ENCODE measurements at regions not wholly inside any gene's neighbourhood (a gene's known extent, or its start where the extent isn't known, plus 50 kb on each side); places are given as distances from the start of the nearest gene placed in this dataset.
"Not testable (repeated sequence)": the region's sequence is repeated elsewhere in the genome, so short reads cannot be mapped to it uniquely, and the experiment has no call there.

DNA sequence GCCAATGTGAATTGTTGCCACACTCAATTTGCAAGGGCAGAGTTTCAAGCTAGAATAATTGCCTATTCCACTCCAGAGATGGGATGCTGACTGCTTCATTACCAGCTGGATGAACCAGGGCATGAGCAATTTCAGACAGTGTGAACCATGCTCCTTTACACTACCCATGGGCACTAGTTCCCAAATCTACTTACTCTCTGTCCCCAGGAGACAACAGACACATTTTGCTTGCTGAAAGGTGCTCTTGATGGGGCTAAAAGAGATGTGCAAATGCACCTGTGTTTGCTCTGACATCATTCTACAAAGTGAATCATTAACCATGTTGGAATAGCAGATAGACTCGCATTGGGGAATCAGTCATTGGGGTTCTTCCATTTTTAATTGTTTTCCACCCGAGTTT is 522.3 kb upstream of the NUDT12 start:
- no peak for DNase-seq (ENCODE audit: low read depth)

DNA sequence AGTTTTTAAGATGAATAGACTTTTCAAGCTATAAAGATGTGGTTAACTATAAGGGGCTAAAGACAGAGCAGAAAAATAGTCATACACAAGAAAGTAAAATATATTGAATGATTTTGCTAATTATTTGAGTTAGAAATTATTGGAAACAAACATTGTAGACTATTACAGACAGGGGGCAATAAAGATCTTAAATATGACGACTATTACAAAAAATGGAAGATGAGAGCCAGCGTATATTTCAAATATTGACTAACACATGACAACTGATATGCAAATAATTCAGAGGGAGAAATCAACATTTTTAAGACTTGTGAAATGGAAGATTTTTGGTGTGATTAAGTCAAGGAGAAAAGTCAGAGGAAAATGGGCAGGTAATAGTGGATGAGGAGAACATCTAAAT is 520.2 kb upstream of the NUDT12 start:
- no peak for DNase-seq (ENCODE audit: low read depth)

DNA sequence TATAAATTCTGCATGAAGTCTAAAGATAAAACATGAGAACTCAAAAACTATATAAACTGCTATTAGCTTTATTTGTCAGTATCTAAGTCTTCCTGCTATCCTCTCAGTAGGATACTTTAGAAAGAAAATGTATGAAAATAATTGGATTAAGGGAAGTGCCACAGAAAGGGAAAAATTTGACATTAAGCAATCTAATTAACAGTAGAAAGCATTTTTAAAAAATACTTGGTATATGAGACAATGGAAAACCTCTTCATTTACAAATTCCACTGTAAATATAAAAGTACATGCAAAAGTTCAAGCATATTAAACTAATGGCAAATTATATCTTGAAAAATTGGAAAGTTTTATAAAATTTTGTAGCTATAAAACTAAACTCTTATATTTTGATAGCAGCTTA is 518.6 kb upstream of the NUDT12 start:
- no peak for DNase-seq (ENCODE audit: low read depth)

DNA sequence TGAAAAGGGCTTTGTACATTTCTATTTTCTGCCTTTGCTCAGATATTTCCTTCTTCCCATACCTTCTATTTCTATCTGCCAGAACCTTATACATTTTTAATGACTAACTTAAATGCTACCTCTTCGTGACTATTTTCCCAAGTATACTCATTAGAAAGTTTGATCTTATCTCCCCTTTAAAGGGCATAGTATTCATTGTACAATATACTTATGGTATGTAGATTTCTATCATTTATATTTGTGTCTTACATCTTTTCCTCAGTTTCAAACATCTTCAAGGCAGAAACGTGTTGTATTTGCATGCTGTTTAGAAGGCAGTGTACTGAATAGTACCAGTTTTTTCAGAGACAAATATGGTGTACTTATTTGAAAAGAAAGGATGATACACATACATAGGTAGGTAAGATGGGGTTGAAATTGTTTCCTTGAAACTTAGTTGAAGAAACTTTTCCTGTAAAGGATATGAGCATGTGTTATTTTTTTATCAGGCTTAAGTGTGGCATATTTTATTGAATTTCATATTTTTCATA is 518.1 kb upstream of the NUDT12 start:
- no peak for DNase-seq (ENCODE audit: low read depth)

DNA sequence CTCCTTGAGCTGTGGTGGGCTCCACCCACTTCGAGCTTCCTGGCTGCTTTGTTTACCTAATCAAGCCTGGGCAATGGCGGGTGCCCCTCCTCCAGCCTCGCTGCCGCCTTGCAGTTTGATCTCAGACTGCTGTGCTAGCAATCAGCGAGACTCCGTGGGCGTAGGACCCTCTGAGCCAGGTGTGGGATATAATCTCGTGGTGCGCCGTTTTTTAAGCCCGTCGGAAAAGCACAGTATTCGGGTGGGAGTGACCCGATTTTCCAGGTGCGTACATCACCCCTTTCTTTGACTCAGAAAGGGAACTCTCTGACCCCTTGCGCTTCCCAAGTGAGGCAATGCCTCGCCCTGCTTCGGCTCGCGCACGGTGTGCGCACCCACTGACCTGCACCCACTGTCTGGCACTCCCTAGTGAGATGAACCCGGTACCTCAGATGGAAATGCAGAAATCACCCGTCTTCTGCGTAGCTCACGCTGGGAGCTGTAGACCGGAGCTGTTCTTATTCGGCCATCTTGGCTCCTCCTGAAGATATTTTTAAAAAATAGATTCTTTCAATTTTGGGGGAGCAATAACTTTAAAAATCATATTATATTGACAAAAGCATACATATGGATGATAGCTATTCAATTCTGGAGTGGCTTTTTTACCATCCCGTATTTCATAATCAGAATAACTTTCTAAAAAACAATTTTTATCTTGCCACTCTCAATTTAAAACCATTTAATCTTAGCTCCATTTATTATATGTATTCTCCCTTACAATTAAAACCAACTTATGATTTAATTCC is 517.5 kb upstream of the NUDT12 start:
- not testable (repeated sequence) for DNase-seq (ENCODE audit: low read depth)

GRCh38 chr5:104071887-104072286 is 509.3 kb upstream of the NUDT12 start:
- no peak for DNase-seq (ENCODE audit: low read depth)

- no peak for DNase-seq (ENCODE audit: low read depth)
Measured at GRCh38 chr5:104062621-104063377, 500.2 kb upstream of the NUDT12 start.

DNA sequence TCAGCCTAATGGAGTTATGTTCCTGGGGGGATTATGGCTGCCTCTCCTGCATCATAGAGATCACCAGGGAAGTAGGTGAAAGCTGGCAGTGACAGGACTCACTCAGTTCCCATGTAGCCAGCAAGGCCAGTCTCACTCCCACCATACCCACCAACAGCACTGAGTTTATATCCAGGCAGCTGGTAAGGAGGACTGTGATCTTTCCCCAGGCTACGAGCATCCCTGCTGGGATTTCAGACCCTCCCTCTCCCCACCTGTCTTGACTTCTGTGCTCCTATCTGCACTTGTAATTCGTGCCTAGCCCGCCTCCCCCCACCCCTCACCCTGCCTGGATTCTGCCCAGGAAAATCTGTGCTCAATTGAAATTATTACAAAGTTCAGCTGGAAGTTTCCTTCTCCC is 499.1 kb upstream of the NUDT12 start:
- DNase-seq (ENCODE audit: low read depth) = no peak

DNA sequence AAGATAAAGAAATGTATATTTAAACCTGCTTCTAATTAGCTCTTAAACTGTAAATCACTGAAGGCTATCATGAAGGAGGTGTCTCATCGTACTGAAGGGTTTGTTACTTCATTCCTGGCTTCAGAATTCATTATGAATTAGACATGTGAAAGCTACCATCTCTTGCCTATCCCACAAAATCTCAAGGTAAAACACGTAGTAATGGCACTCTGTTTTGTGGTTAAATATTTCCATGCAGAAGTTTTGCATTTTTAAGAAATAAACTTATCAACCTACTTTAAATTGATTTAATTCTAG is 490.7 kb upstream of the NUDT12 start:
- DNase-seq (ENCODE audit: low read depth) = no peak

DNA sequence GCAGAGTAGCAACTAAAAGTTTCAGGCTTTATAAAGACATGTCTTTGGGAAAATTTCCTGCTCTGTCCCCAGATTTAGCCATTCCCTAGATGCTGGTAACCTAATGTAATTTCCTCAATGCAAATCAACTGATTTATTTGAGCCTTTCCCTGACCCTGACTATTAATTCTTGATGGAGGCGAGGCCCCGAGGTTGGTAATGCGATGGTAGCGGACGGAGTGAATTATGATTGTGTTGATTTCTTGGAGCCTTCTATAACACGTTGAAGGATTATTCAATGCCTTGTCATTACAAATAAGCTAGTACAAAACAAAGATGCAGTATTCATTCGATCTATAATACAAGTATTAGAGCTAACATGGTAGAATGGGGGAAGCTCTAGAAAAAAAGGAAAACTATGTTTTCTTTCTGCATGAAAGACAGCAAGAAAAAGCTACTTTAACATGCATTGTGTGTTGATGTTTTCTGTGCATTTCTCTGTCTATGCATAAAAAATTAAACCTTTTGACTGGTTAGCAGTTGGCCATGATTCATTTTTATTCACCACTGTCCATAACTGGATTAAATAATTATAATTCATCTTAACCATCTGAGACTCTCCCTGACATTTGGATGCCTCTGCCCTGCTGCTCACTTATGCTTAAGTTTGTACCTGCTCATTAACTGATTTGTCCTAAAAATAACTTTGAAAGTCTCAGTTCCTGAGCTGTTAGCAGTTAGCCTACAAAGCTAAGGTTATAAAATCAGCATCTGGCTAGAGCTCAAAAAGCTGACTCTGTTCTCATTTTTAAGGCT is 490.2 kb upstream of the NUDT12 start:
- no peak for DNase-seq (ENCODE audit: low read depth)

- DNase-seq (ENCODE audit: low read depth) = no peak
Measured at GRCh38 chr5:104050436-104050835, 487.8 kb upstream of the NUDT12 start.

DNA sequence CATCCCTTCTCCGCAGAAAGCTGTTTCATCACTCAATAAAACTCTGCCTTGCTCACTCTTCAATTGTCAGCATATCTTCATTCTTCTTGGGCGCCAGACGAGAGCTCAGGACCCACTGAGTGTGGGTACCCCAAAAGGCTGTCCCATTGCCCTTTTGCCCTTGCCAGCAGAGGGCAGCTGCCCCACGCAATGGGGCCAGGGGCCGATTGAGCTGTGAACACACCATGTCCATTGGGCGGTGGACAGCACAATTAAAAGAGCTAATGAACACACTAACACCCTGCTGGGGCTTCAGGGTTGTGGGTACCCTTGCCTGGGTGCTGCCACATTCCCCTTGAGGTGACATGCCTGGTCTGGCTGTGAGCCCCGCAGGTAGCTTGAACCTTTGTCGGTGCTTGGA is 487.2 kb upstream of the NUDT12 start:
- no peak for DNase-seq (ENCODE audit: low read depth)

- DNase-seq (ENCODE audit: low read depth) = no peak
Measured at GRCh38 chr5:104048231-104048630, 485.6 kb upstream of the NUDT12 start.

- no peak for DNase-seq (ENCODE audit: low read depth)
Measured at GRCh38 chr5:104045987-104046386, 483.4 kb upstream of the NUDT12 start.

DNA sequence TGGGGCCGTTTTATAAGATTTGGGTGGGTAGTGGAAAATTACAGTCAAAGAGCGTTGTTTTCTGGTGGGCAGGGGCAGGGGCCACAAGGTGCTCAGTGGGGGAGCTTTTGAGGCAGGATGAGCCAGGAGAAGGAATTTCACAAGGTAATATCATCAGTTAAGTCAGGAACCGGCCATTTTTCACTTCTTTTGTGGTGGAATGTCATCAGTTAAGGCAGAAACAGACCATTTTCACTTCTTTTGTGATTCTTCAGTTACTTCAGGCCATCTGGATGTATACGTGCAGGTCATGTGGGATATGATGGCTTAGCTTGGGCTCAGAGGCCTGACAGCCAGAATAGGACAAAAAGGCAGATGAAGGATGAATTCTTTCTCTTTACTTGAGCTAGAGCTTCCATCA is 477.3 kb upstream of the NUDT12 start:
- DNase-seq (ENCODE audit: low read depth) = not testable (repeated sequence)

- not testable (repeated sequence) for DNase-seq (ENCODE audit: low read depth)
Measured at GRCh38 chr5:104037136-104037535, 474.5 kb upstream of the NUDT12 start.

- DNase-seq (ENCODE audit: low read depth) = not testable (repeated sequence)
Measured at GRCh38 chr5:104033186-104033585, 470.6 kb upstream of the NUDT12 start.

DNA sequence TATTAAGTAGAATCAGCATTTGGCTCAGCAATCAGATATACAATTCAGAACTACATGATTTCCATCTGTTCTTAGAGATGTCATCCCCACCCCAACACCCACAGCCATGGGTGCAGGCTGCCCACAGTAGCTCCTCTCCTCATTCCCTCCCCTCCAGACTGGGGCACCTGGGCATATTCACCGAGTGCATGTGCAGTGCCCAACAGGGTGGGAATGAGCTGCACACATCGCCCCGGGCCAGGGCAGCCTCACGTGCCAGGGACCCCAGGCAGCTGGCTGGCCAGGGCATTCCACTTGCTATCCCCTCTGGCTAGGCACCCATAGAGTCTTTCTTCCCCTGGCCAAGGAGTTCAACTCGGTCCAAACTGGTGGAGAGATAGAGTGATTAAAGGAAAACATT is 461.9 kb upstream of the NUDT12 start:
- no peak for DNase-seq (ENCODE audit: low read depth)

GRCh38 chr5:104023739-104024138 is 461.1 kb upstream of the NUDT12 start:
- no peak for DNase-seq (ENCODE audit: low read depth)

DNA sequence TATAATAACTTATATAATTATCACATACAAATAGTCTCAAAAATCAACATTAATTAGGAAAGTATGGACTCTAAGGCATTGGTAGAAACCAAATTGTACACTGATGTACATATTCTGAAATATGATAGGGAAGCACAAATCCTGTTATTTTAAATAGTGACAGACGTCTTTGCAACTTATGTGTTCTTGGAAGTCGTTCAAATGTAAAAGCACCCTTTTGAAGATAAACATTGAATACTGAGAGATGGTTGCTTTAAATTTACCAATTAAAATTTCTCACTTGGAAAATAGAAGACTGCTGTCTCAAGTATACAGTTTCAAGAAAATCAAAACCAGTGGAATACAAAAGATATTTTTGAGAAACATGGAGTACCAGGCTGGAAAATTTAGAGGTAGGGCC is 457.4 kb upstream of the NUDT12 start:
- DNase-seq (ENCODE audit: low read depth) = no peak

DNA sequence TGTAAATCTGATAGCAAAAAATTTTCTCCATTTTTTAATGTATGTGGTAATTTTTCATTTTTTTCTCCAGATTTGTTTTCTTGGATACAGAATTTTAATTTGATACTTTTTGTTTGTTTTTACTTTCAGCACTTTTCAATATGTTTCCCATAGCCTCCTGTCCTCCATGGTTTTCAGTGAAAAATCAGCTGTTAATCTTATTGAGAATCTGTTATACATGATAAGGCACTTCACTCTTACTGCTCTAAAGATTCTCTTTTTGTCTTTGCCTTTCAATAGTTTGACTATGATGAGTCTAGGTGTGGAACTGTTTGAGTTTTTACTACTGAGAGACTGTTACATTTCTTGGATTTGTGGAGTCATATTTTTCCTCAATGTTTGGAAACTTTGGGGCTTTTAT is 455.7 kb upstream of the NUDT12 start:
- no peak for DNase-seq (ENCODE audit: low read depth)

- DNase-seq (ENCODE audit: low read depth) = no peak
Measured at GRCh38 chr5:104016646-104017045, 454.1 kb upstream of the NUDT12 start.

- DNase-seq (ENCODE audit: low read depth) = no peak
Measured at GRCh38 chr5:104015765-104016164, 453.2 kb upstream of the NUDT12 start.

Data from fibroblast of gingiva (primary cell).